ENCODE measurements at regions not wholly inside any gene's neighbourhood (a gene's known extent, or its start where the extent isn't known, plus 50 kb on each side); places are given as distances from the start of the nearest gene placed in this dataset.

DNA sequence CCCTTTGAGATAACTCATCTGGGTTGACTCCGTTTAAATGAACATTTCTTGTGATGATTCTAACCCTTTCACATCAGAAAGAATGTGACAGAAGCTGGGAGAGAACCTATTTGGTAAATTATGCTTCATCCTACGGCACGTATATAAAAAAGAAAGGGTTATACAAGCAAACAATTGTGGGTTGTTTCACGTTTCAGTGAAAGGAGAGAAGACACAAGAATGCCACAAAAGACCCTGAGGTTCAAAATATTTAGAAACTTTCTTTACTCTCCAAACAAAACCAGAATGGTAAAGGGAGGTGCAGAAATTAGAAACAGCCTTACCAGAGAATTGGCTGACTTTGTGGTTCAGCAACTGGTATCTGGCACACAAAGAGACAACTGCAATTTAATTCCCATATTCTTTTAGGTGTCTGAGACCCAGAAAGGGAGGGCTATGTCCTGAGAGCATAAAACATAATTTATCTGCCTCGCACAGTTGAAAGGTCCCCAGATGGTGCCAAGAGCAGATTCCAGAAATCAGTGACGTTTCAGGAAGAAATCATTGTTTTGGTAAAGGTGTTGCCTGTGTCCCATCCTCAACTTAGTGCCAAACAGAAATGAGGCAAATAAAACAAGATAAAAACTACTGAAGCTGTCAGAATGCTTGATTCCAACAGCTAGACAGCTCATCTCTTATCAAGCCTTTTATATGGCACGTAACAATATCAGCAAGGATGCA, 361.4 kb downstream of the EFNB2 start:
- no peaks in the 10 kb centered on the region for H3K9me3 ChIP-seq (ENCODE audit: control insufficient read depth in 5 of 5, low read length in 5 of 5)
- H3K27ac ChIP-seq (ENCODE audit: low read depth, low read length), result no peak overlapping the region
- H3K27me3 ChIP-seq (ENCODE audit: control insufficient read depth in 5 of 5, insufficient read depth in 4 of 5, low read length in 5 of 5), result no peaks in the 10 kb centered on the region
- no peak overlapping the region for H3K9ac ChIP-seq (ENCODE audit: low read length in 5 of 5)
- H3K36me3 ChIP-seq (ENCODE audit: control insufficient read depth in 5 of 5, insufficient read depth in 5 of 5, low read length in 5 of 5), result no peaks in the 10 kb centered on the region
- H3K4me1 ChIP-seq (ENCODE audit: control insufficient read depth in 5 of 5, insufficient read depth in 5 of 5, low read length in 5 of 5), result no peaks in the 10 kb centered on the region
- H3K4me3 ChIP-seq (ENCODE audit: low read depth in 1 of 5, low read length in 5 of 5), result no peak overlapping the region

GRCh38 chr13:106173346-106173745, 362.1 kb downstream of the EFNB2 start:
- no peaks in the 10 kb centered on the region for H3K4me1 ChIP-seq (ENCODE audit: control insufficient read depth in 5 of 5, insufficient read depth in 5 of 5, low read length in 5 of 5)
- H3K9me3 ChIP-seq (ENCODE audit: control insufficient read depth in 5 of 5, low read length in 5 of 5), result no peaks in the 10 kb centered on the region
- no peaks in the 10 kb centered on the region for H3K27me3 ChIP-seq (ENCODE audit: control insufficient read depth in 5 of 5, insufficient read depth in 4 of 5, low read length in 5 of 5)
- H3K27ac ChIP-seq (ENCODE audit: low read depth, low read length), result no peak overlapping the region
- no peak overlapping the region for H3K4me3 ChIP-seq (ENCODE audit: low read depth in 1 of 5, low read length in 5 of 5)
- H3K36me3 ChIP-seq (ENCODE audit: control insufficient read depth in 5 of 5, insufficient read depth in 5 of 5, low read length in 5 of 5), result no peaks in the 10 kb centered on the region
- no peak overlapping the region for H3K9ac ChIP-seq (ENCODE audit: low read length in 5 of 5)

DNA sequence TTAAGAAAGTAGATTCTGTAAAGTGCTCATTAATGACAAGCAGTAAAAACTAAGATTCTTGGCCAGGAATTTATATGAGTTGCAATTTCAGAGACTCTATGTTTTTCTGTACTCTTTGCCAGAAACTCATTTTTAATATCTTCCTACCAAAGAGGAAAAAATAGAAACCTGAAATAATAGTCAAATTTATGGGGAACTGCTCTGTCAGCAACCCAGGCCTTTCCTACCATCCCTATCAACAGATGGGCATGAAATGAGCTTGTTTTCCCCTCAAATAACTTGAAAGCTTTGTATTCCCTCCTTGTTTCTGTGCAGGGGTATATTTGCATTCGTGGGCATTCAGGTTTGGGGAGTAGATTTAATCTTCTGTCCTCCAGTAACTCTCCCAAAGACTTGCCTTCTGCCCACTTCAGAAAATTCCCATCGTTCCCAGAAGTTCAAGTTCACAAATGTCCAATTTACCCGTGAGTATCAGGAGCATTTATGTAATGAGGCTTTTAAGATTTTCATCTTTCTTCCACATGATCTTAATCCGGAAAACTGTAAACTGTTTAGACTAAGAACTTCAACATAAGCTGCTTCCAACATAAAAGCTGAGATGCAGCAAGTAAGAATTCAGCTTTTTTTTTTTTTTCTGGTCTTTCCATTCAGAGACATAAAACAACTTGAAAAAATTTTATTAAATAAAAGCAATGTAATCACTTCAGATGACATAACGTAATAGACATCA, 363.1 kb downstream of the EFNB2 start:
- Histone ChIP-seq H3K4me1 (ENCODE audit: control insufficient read depth in 5 of 5, insufficient read depth in 5 of 5, low read length in 5 of 5) (no peaks in the 10 kb centered on the region), H3K9me3 (ENCODE audit: control insufficient read depth in 5 of 5, low read length in 5 of 5) (no peaks in the 10 kb centered on the region), H3K27ac (ENCODE audit: low read depth, low read length) (no peak overlapping the region), H3K36me3 (ENCODE audit: control insufficient read depth in 5 of 5, insufficient read depth in 5 of 5, low read length in 5 of 5) (no peaks in the 10 kb centered on the region), H3K4me3 (ENCODE audit: low read depth in 1 of 5, low read length in 5 of 5) (no peak overlapping the region), H3K9ac (ENCODE audit: low read length in 5 of 5) (no peak overlapping the region), H3K27me3 (ENCODE audit: control insufficient read depth in 5 of 5, insufficient read depth in 4 of 5, low read length in 5 of 5) (no peaks in the 10 kb centered on the region)

GRCh38 chr13:106163426-106163825, 372.0 kb downstream of the EFNB2 start:
- Histone ChIP-seq H3K4me3 (ENCODE audit: low read depth in 1 of 5, low read length in 5 of 5) (no peak overlapping the region), H3K27ac (ENCODE audit: low read depth, low read length) (no peak overlapping the region), H3K36me3 (ENCODE audit: control insufficient read depth in 5 of 5, insufficient read depth in 5 of 5, low read length in 5 of 5) (no peaks in the 10 kb centered on the region), H3K9ac (ENCODE audit: low read length in 5 of 5) (no peak overlapping the region), H3K9me3 (ENCODE audit: control insufficient read depth in 5 of 5, low read length in 5 of 5) (peaks cover 0 to 4% (median 0%) of the 10 kb centered on the region in 5 donors), H3K27me3 (ENCODE audit: control insufficient read depth in 5 of 5, insufficient read depth in 4 of 5, low read length in 5 of 5) (no peaks in the 10 kb centered on the region), H3K4me1 (ENCODE audit: control insufficient read depth in 5 of 5, insufficient read depth in 5 of 5, low read length in 5 of 5) (no peaks in the 10 kb centered on the region)

GRCh38 chr13:106161146-106161545, 374.3 kb downstream of the EFNB2 start:
- Histone ChIP-seq H3K27ac (ENCODE audit: low read depth, low read length) (no peak overlapping the region), H3K9me3 (ENCODE audit: control insufficient read depth in 5 of 5, low read length in 5 of 5) (peaks cover 0 to 4% (median 0%) of the 10 kb centered on the region in 5 donors), H3K36me3 (ENCODE audit: control insufficient read depth in 5 of 5, insufficient read depth in 5 of 5, low read length in 5 of 5) (no peaks in the 10 kb centered on the region), H3K9ac (ENCODE audit: low read length in 5 of 5) (no peak overlapping the region), H3K4me1 (ENCODE audit: control insufficient read depth in 5 of 5, insufficient read depth in 5 of 5, low read length in 5 of 5) (no peaks in the 10 kb centered on the region), H3K27me3 (ENCODE audit: control insufficient read depth in 5 of 5, insufficient read depth in 4 of 5, low read length in 5 of 5) (no peaks in the 10 kb centered on the region), H3K4me3 (ENCODE audit: low read depth in 1 of 5, low read length in 5 of 5) (no peak overlapping the region)

DNA sequence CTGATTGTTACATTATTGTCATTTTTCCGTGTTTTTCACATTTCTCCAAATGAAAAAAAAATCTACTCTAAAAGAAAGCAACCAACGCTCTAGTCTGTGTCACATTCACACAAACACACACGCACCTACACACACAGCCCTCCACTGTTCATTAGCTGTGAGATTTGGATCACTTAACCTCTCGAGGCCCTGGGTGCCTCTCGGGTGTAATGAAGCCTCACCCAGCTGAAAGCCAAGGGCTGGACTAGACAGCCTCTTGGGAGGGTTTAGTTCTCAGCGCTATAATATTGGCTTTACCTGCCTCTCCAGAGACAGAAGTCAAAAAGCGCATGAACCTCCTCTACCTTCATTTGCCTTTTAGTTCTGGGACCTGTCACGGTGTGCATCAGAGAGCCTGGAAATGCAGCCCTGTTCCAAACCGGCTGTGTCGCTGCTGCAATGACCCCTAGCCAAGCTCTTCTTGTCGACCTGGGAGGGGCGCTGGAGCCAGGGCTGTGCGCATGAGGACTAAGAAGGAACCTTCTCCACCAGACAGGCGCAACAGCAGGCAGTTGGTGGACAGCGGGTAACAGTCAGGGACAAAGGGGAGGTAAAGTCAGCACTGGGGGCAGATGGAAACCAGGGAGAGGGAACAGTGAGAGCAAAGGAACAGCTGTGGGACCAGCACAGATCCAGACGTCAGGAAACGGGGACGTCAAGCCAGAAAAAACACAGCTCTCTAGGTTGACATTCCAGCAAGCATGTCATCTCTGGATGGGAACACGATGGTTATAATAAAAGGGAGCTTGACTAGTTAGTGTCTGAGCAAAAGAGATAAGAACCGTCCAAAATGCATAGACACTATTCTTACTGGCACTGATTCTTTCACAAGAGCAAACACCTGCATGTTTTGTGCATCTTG, 375.9 kb downstream of the EFNB2 start:
- Histone ChIP-seq H3K36me3 (ENCODE audit: control insufficient read depth in 5 of 5, insufficient read depth in 5 of 5, low read length in 5 of 5) (no peaks in the 10 kb centered on the region), H3K9me3 (ENCODE audit: control insufficient read depth in 5 of 5, low read length in 5 of 5) (peaks cover 0 to 4% (median 0%) of the 10 kb centered on the region in 5 donors), H3K27me3 (ENCODE audit: control insufficient read depth in 5 of 5, insufficient read depth in 4 of 5, low read length in 5 of 5) (no peaks in the 10 kb centered on the region), H3K4me3 (ENCODE audit: low read depth in 1 of 5, low read length in 5 of 5) (no peak overlapping the region), H3K4me1 (ENCODE audit: control insufficient read depth in 5 of 5, insufficient read depth in 5 of 5, low read length in 5 of 5) (no peaks in the 10 kb centered on the region), H3K9ac (ENCODE audit: low read length in 5 of 5) (no peak overlapping the region), H3K27ac (ENCODE audit: low read depth, low read length) (no peak overlapping the region)

DNA sequence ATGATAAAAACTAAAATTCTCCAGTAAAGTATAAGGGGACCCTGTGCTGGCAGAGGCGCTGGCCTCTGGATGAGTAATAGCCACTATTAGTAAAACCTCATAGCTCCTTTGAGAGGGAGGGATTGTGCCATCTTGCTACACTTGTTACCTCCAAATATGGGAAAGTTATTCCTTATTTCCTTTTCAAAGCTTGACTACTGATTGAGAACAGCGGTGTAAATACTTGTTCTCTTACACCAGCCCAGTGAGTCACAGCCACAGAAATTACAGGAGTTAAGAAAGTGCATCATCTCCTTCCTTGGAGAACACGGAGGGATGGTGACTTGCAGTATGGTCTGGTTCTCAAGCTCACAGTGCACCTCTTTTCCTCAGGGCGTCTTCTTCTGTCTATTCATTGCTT, 379.0 kb downstream of the EFNB2 start:
- Histone ChIP-seq H3K27me3 (ENCODE audit: control insufficient read depth in 5 of 5, insufficient read depth in 4 of 5, low read length in 5 of 5) (no peaks in the 10 kb centered on the region), H3K4me3 (ENCODE audit: low read depth in 1 of 5, low read length in 5 of 5) (no peak overlapping the region), H3K27ac (ENCODE audit: low read depth, low read length) (no peak overlapping the region), H3K4me1 (ENCODE audit: control insufficient read depth in 5 of 5, insufficient read depth in 5 of 5, low read length in 5 of 5) (no peaks in the 10 kb centered on the region), H3K9ac (ENCODE audit: low read length in 5 of 5) (no peak overlapping the region), H3K9me3 (ENCODE audit: control insufficient read depth in 5 of 5, low read length in 5 of 5) (no peaks in the 10 kb centered on the region), H3K36me3 (ENCODE audit: control insufficient read depth in 5 of 5, insufficient read depth in 5 of 5, low read length in 5 of 5) (no peaks in the 10 kb centered on the region)

DNA sequence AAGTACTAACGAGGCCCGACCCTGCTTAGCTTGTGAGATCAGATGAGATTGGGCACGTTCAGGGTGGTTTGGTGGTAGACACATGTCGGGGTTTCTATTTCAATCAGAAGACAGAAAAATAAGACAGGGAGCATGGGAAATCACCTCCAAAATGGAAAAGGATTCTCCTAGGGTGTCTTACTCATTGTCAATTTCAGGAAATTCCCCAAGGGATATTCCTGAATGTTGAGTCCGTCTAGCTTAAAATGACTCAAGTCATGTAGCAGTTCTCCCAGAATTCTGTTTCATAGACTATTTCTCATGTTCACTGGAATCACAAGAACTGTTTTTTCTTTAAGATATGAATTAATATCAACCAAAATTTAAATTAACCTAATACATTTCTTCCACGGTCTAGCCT, 380.1 kb downstream of the EFNB2 start:
- Histone ChIP-seq H3K36me3 (ENCODE audit: control insufficient read depth in 5 of 5, insufficient read depth in 5 of 5, low read length in 5 of 5) (no peaks in the 10 kb centered on the region), H3K9me3 (ENCODE audit: control insufficient read depth in 5 of 5, low read length in 5 of 5) (no peaks in the 10 kb centered on the region), H3K4me3 (ENCODE audit: low read depth in 1 of 5, low read length in 5 of 5) (no peak overlapping the region), H3K4me1 (ENCODE audit: control insufficient read depth in 5 of 5, insufficient read depth in 5 of 5, low read length in 5 of 5) (no peaks in the 10 kb centered on the region), H3K27me3 (ENCODE audit: control insufficient read depth in 5 of 5, insufficient read depth in 4 of 5, low read length in 5 of 5) (no peaks in the 10 kb centered on the region), H3K27ac (ENCODE audit: low read depth, low read length) (no peak overlapping the region), H3K9ac (ENCODE audit: low read length in 5 of 5) (no peak overlapping the region)

DNA sequence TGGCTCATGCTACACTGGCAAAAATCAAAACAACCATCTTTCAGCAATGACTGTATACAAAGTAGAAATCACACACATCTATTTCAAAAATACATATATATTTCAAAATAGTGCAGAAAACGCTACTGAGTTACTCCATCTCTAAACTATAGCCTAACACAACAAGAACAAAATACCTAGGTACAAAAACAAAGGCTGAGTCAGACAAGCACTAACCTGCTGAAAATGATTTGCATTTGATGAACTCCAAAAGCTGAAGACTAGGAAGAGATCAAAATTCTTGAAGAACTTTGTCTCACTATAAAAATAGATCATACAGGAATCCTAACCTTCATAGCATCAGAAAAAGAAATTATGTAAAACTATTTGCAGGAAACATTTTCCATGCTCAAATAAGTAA, 381.6 kb downstream of the EFNB2 start:
- Histone ChIP-seq H3K9me3 (ENCODE audit: control insufficient read depth in 5 of 5, low read length in 5 of 5) (no peaks in the 10 kb centered on the region), H3K36me3 (ENCODE audit: control insufficient read depth in 5 of 5, insufficient read depth in 5 of 5, low read length in 5 of 5) (no peaks in the 10 kb centered on the region), H3K27ac (ENCODE audit: low read depth, low read length) (no peak overlapping the region), H3K4me1 (ENCODE audit: control insufficient read depth in 5 of 5, insufficient read depth in 5 of 5, low read length in 5 of 5) (no peaks in the 10 kb centered on the region), H3K27me3 (ENCODE audit: control insufficient read depth in 5 of 5, insufficient read depth in 4 of 5, low read length in 5 of 5) (no peaks in the 10 kb centered on the region), H3K4me3 (ENCODE audit: low read depth in 1 of 5, low read length in 5 of 5) (no peak overlapping the region), H3K9ac (ENCODE audit: low read length in 5 of 5) (no peak overlapping the region)

DNA sequence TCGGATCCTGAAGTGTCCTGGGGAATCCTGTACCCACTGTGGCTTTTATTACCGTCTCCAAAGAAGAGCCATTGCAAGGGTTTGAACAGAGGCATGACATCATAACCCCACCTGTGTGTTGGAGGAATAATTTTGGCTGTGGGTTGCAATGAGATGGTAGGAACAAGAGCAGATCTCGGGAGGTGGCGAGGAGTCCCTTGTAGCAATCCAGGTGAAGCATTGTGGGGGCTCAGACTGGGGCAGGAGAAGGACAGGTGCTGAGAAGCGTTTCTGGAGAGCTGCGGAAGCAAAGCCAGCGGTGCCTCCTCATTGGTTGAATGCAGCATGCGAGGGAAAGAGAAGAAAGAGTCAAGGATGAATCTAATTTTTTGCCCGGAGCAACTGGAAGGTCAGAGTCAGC, 382.4 kb downstream of the EFNB2 start:
- no peaks in the 10 kb centered on the region for H3K4me1 ChIP-seq (ENCODE audit: control insufficient read depth in 5 of 5, insufficient read depth in 5 of 5, low read length in 5 of 5)
- no peak overlapping the region for H3K9ac ChIP-seq (ENCODE audit: low read length in 5 of 5)
- no peaks in the 10 kb centered on the region for H3K27me3 ChIP-seq (ENCODE audit: control insufficient read depth in 5 of 5, insufficient read depth in 4 of 5, low read length in 5 of 5)
- H3K9me3 ChIP-seq (ENCODE audit: control insufficient read depth in 5 of 5, low read length in 5 of 5), result no peaks in the 10 kb centered on the region
- no peak overlapping the region for H3K27ac ChIP-seq (ENCODE audit: low read depth, low read length)
- no peak overlapping the region for H3K4me3 ChIP-seq (ENCODE audit: low read depth in 1 of 5, low read length in 5 of 5)
- H3K36me3 ChIP-seq (ENCODE audit: control insufficient read depth in 5 of 5, insufficient read depth in 5 of 5, low read length in 5 of 5), result no peaks in the 10 kb centered on the region

Measured in subcutaneous abdominal adipose tissue (tissue), 5 donors.